Keratinocyte (primary cell): ENCODE measurements at regions not wholly inside any gene's neighbourhood (a gene's known extent, or its start where the extent isn't known, plus 50 kb on each side); places are given as distances from the start of the nearest gene placed in this dataset.

Source experiments
- DNase-seq: peaks from one replicate; pipeline ENCODE4 v3.0.0-alpha.2; 2011; ENCODE audit warnings: low read depth, missing footprints, low spot score
- FAIRE-seq: peaks from 2 replicates; lab custom pipeline; 2011; peaks lifted over from hg19 to GRCh38; lab: Jason Lieb, UNC
- H2AFZ ChIP-seq: 2 replicates; pipeline ENCODE4 v1.6.0; 2012; ENCODE audit warnings: low read length, control low read depth, inconsistent platforms; ENCODE audit not compliant: control insufficient read depth
- H3K27ac ChIP-seq: 2 replicates; pipeline ENCODE4 v1.5.1; 2011; ENCODE audit warnings: low read length; ENCODE audit not compliant: control insufficient read depth, insufficient read depth
- H3K27me3 ChIP-seq: 3 replicates; pipeline ENCODE4 v1.6.0; 2011; ENCODE audit warnings: low read length; ENCODE audit not compliant: control insufficient read depth, insufficient read depth; ENCODE audit errors: extremely low read depth
- H3K36me3 ChIP-seq, 2 experiments: 2 replicates in 1 of 2; 3 replicates in 1 of 2; pipeline ENCODE4 v1.5.1; 2011; ENCODE audit warnings: low read length in 2 of 2, mild to moderate bottlenecking in 1 of 2; ENCODE audit not compliant: control insufficient read depth in 2 of 2, insufficient read depth in 2 of 2; ENCODE audit errors: extremely low read depth in 1 of 2
- H3K4me1 ChIP-seq: 3 replicates; pipeline ENCODE4 v1.5.1; 2011; ENCODE audit warnings: low read length; ENCODE audit not compliant: control insufficient read depth, insufficient read depth; ENCODE audit errors: extremely low read depth
- H3K4me2 ChIP-seq: 3 replicates; pipeline ENCODE4 v1.6.0; 2011; ENCODE audit warnings: low read depth, low read length; ENCODE audit not compliant: control insufficient read depth, insufficient read depth; ENCODE audit errors: extremely low read depth
- H3K4me3 ChIP-seq, 3 experiments: fragments of 200-600 bp in 1 of 3; sonication (generic) in 1 of 3; 2 replicates in 2 of 3; 3 replicates in 1 of 3; pipeline ENCODE4 v1.5.1; 2011 to 2016; ENCODE audit warnings: low read length in 3 of 3, mild to moderate bottlenecking in 3 of 3, control low read depth in 2 of 3, inconsistent platforms in 1 of 3, low read depth in 1 of 3, mixed read lengths in 1 of 3, mixed run types in 1 of 3, moderate library complexity in 1 of 3; ENCODE audit not compliant: control insufficient read depth in 2 of 3, insufficient read depth in 2 of 3; ENCODE audit errors: extremely low read depth in 1 of 3
- H3K79me2 ChIP-seq: 2 replicates; pipeline ENCODE4 v1.6.0; 2012; ENCODE audit warnings: low read length; ENCODE audit not compliant: control insufficient read depth, insufficient read depth
- H3K9ac ChIP-seq: 3 replicates; pipeline ENCODE4 v1.6.0; 2011; ENCODE audit warnings: low read length; ENCODE audit not compliant: control insufficient read depth, insufficient read depth; ENCODE audit errors: extremely low read depth
- H3K9me1 ChIP-seq: 3 replicates; pipeline ENCODE4 v1.6.0; 2011; ENCODE audit warnings: low read length; ENCODE audit not compliant: control insufficient read depth, insufficient read depth; ENCODE audit errors: extremely low read depth
- H3K9me3 ChIP-seq: 2 replicates; pipeline ENCODE4 v1.5.1; 2012; ENCODE audit warnings: low read depth, low read length; ENCODE audit not compliant: control insufficient read depth
- H4K20me1 ChIP-seq: 3 replicates; pipeline ENCODE4 v1.6.0; 2011; ENCODE audit warnings: low read length; ENCODE audit not compliant: control insufficient read depth, insufficient read depth; ENCODE audit errors: extremely low read depth
- EZH2 ChIP-seq: IDR thresholded peaks from one replicate; pipeline ENCODE4 v1.6.1; 2012; ENCODE audit warnings: inconsistent platforms, mild to moderate bottlenecking, low read length, moderate library complexity
- dilution Hi-C: fragments of 300-500 bp; cut with MboI; formaldehyde crosslinking; loops from one replicate; pipeline ENCODE4 v1.7.0; 2020; ENCODE audit warnings: low sequenced_read_pairs; ENCODE audit not compliant: extremely low pct_ligation_motif_present
- TF ChIP-seq, protein P1 (sequence below), 3 experiments: IDR thresholded peaks in 1 of 3; conservative IDR thresholded peaks in 1 of 3; optimal IDR thresholded peaks in 1 of 3; 2 replicates in 2 of 3; 3 replicates in 1 of 3; pipeline versions ENCODE3 to v1.5.1; 2011; ENCODE audit warnings: low read length in 3 of 3, mild to moderate bottlenecking in 3 of 3, moderate library complexity in 2 of 3, control low read depth in 1 of 3, inconsistent platforms in 1 of 3; ENCODE audit not compliant: insufficient read depth in 2 of 3; ENCODE audit errors: extremely low read depth in 1 of 3

DNA sequence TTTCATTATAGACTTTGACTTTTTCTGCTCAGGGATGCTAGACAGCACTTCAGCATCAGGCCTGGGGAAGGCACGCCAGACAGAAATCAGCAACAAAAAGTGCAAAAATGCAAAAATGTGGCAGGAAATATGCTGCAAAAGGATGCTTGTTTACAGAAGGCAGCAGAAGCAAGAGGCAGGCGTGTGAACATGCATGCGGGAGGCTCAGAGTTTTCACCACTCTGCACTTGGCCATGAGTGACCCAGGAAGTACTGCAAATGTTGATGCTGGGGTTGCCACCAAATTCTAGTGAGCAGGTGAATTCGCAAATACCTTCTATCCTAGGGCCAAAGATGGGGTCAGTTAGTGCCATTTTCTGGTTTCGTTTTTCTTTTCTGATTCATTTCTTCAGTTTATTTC lies 55.5 kb upstream of the ALKAL2 start:
- H3K36me3 ChIP-seq: no peaks in the 10 kb centered on the region
- no peaks in the 10 kb centered on the region for H4K20me1 ChIP-seq
- no peak overlapping the region for H3K4me3 ChIP-seq
- no peak overlapping the region for H3K4me2 ChIP-seq
- H3K4me1 ChIP-seq: no peaks in the 10 kb centered on the region
- H3K9me3 ChIP-seq: peaks cover 1% of the 10 kb centered on the region
- no peak for DNase-seq
- H2AFZ ChIP-seq: no peak overlapping the region
- dilution Hi-C loops: no loop called here
- no peak for FAIRE-seq
- no peak overlapping the region for H3K27ac ChIP-seq
- H3K9ac ChIP-seq: no peak overlapping the region
- no peaks in the 10 kb centered on the region for H3K79me2 ChIP-seq
- no peaks in the 10 kb centered on the region for H3K27me3 ChIP-seq
- TF ChIP-seq EZH2: no peak
- TF ChIP-seq, protein P1, sequence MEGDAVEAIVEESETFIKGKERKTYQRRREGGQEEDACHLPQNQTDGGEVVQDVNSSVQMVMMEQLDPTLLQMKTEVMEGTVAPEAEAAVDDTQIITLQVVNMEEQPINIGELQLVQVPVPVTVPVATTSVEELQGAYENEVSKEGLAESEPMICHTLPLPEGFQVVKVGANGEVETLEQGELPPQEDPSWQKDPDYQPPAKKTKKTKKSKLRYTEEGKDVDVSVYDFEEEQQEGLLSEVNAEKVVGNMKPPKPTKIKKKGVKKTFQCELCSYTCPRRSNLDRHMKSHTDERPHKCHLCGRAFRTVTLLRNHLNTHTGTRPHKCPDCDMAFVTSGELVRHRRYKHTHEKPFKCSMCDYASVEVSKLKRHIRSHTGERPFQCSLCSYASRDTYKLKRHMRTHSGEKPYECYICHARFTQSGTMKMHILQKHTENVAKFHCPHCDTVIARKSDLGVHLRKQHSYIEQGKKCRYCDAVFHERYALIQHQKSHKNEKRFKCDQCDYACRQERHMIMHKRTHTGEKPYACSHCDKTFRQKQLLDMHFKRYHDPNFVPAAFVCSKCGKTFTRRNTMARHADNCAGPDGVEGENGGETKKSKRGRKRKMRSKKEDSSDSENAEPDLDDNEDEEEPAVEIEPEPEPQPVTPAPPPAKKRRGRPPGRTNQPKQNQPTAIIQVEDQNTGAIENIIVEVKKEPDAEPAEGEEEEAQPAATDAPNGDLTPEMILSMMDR (optimal IDR thresholded peaks at IDR 0.05 in 1 of 3, IDR thresholded peaks at IDR 0.05 in 1 of 3, conservative IDR thresholded peaks at IDR 0.05 in 1 of 3; ENCODE audit: extremely low read depth in 1 of 3, insufficient read depth in 2 of 3, low read length in 3 of 3): no peak
- H3K9me1 ChIP-seq: no peaks in the 10 kb centered on the region

DNA sequence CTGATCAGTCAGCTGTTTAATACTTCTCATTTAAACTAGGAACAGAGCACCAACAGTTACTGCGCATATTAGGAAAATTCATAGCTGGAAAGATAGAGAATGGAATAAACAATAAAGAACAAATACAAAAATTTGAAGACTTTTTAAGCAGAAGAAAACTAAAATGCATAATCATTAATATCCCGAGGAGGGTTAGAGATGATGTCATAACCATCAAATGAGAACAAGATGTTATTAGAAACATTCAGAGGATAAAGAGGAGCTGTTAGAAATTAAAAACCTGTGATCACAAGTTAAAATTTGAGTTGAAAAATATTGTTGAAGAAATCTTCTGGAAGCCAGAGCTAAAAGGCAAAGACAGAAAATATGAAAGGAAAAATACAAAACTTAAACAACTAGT lies 54.0 kb upstream of the ALKAL2 start:
- H3K9me3 ChIP-seq: peaks cover 1% of the 10 kb centered on the region
- H3K9me1 ChIP-seq: no peaks in the 10 kb centered on the region
- FAIRE-seq (no peak), DNase-seq (no peak)
- no peaks in the 10 kb centered on the region for H4K20me1 ChIP-seq
- no peak overlapping the region for H3K27ac ChIP-seq
- H3K9ac ChIP-seq: no peak overlapping the region
- H3K79me2 ChIP-seq: no peaks in the 10 kb centered on the region
- no peaks in the 10 kb centered on the region for H3K4me1 ChIP-seq
- no peak overlapping the region for H3K4me3 ChIP-seq
- no peak for TF ChIP-seq EZH2
- TF ChIP-seq, protein P1 (optimal IDR thresholded peaks at IDR 0.05 in 1 of 3, IDR thresholded peaks at IDR 0.05 in 1 of 3, conservative IDR thresholded peaks at IDR 0.05 in 1 of 3; ENCODE audit: extremely low read depth in 1 of 3, insufficient read depth in 2 of 3, low read length in 3 of 3): no peak
- no peaks in the 10 kb centered on the region for H3K27me3 ChIP-seq
- no peak overlapping the region for H3K4me2 ChIP-seq
- dilution Hi-C loops: no loop called here
- no peaks in the 10 kb centered on the region for H3K36me3 ChIP-seq
- no peak overlapping the region for H2AFZ ChIP-seq
